GM23338 (cell line): ENCODE measurements at regions not wholly inside any gene's neighbourhood (a gene's known extent, or its start where the extent isn't known, plus 50 kb on each side); places are given as distances from the start of the nearest gene placed in this dataset.

Source experiments
- ATAC-seq: fragments of 200-7000 bp; cut with Tn5 transposase; 3 replicates; pipeline ENCODE4 v1.9.1; 2020
- DNase-seq: peaks from one replicate; pipeline ENCODE4 v3.0.0-alpha.2; 2015; ENCODE audit warnings: low spot score
- H2AFZ ChIP-seq: fragments of 200-600 bp; sonication (generic); 2 replicates; pipeline ENCODE4 v1.8.0; 2016; ENCODE audit warnings: antibody characterized with exemption, mild to moderate bottlenecking, moderate library complexity
- H3F3A ChIP-seq: fragments of 200-600 bp; sonication (generic); replicated peaks from 2 replicates; pipeline ENCODE4 v1.8.0; 2017; ENCODE audit warnings: antibody characterized with exemption, mixed run types, low read depth
- H3K27ac ChIP-seq: fragments of 200-600 bp; sonication (generic); 2 replicates; pipeline ENCODE4 v1.6.1; 2016; ENCODE audit warnings: low read depth
- H3K27me3 ChIP-seq: fragments of 200-600 bp; sonication (generic); 2 replicates; pipeline ENCODE4 v1.8.0; 2016; ENCODE audit warnings: mild to moderate bottlenecking, mixed run types, moderate library complexity; ENCODE audit not compliant: insufficient read depth
- H3K36me3 ChIP-seq: fragments of 200-600 bp; sonication (generic); 2 replicates; pipeline ENCODE4 v1.8.0; 2016; ENCODE audit warnings: mild to moderate bottlenecking; ENCODE audit not compliant: insufficient read depth
- H3K4me1 ChIP-seq: fragments of 200-600 bp; sonication (generic); 2 replicates; pipeline ENCODE4 v1.8.0; 2016; ENCODE audit warnings: mild to moderate bottlenecking, moderate library complexity; ENCODE audit not compliant: insufficient read depth
- H3K4me2 ChIP-seq: fragments of 200-600 bp; sonication (generic); 2 replicates; pipeline ENCODE4 v1.7.1; 2017; ENCODE audit warnings: mixed run types
- H3K4me3 ChIP-seq: fragments of 200-600 bp; sonication (generic); 2 replicates; pipeline ENCODE4 v1.6.1; 2016; ENCODE audit warnings: mixed run types
- H3K79me2 ChIP-seq: fragments of 200-600 bp; sonication (generic); replicated peaks from 2 replicates; pipeline ENCODE4 v1.8.0; 2017; ENCODE audit warnings: mild to moderate bottlenecking; ENCODE audit not compliant: insufficient read depth
- H3K9me2 ChIP-seq: fragments of 200-600 bp; sonication (generic); 2 replicates; pipeline ENCODE4 v1.8.0; 2017; ENCODE audit not compliant: insufficient read depth
- H4K20me1 ChIP-seq: fragments of 200-600 bp; sonication (generic); replicated peaks from 2 replicates; pipeline ENCODE4 v1.8.0; 2017; ENCODE audit warnings: mild to moderate bottlenecking; ENCODE audit not compliant: insufficient read depth
- H3K27ac Mint-ChIP-seq: 2 replicates; pipeline ENCODE4 v1.8.0; 2020; ENCODE audit warnings: inconsistent platforms, mild to moderate bottlenecking, moderate library complexity, mixed read lengths
- H3K27me3 Mint-ChIP-seq: 3 replicates; pipeline ENCODE4 v1.8.0; 2022; ENCODE audit warnings: low read depth, mild to moderate bottlenecking, moderate library complexity, mixed read lengths, inconsistent platforms; ENCODE audit not compliant: insufficient read depth, poor library complexity
- H3K36me3 Mint-ChIP-seq: 3 replicates; pipeline ENCODE4 v1.8.0; 2021; ENCODE audit warnings: low read depth, mild to moderate bottlenecking, inconsistent platforms, moderate library complexity, mixed read lengths
- H3K4me1 Mint-ChIP-seq: 3 replicates; pipeline ENCODE4 v1.8.0; 2020; ENCODE audit warnings: mild to moderate bottlenecking, inconsistent platforms, mixed read lengths
- H3K4me3 Mint-ChIP-seq: 3 replicates; pipeline ENCODE4 v1.8.0; 2021; ENCODE audit warnings: moderate library complexity, mild to moderate bottlenecking, inconsistent platforms, mixed read lengths
- H3K9me3 Mint-ChIP-seq: 3 replicates; pipeline ENCODE4 v1.8.0; 2020; ENCODE audit warnings: moderate library complexity, mild to moderate bottlenecking, inconsistent platforms, mixed read lengths
- CREB1 ChIP-seq: fragments of 250-450 bp; sonication (Bioruptor Pico); IDR thresholded peaks from 2 replicates; pipeline ENCODE4 v1.5.0; 2020; ENCODE audit warnings: low read depth, mild to moderate bottlenecking, moderate library complexity
- EZH2phosphoT487 ChIP-seq: fragments of 200-600 bp; sonication (generic); IDR thresholded peaks from one replicate; pipeline ENCODE4 v1.8.1; 2018; ENCODE audit warnings: antibody characterized with exemption; ENCODE audit not compliant: unreplicated experiment
- JUNB ChIP-seq: IDR thresholded peaks from one replicate; pipeline ENCODE4 v1.6.1; 2016; ENCODE audit warnings: antibody characterized with exemption; ENCODE audit not compliant: unreplicated experiment
- STAT1 ChIP-seq: IDR thresholded peaks from one replicate; pipeline ENCODE4 v1.6.1; 2016; ENCODE audit warnings: antibody characterized with exemption; ENCODE audit not compliant: unreplicated experiment
- ZNF114 ChIP-seq: fragments of 250-450 bp; sonication (Bioruptor Pico); IDR thresholded peaks from 2 replicates; pipeline ENCODE4 v1.5.0; 2020; ENCODE audit warnings: mild to moderate bottlenecking, moderate library complexity
- ZNF331 ChIP-seq: fragments of 250-450 bp; sonication (Bioruptor Pico); IDR thresholded peaks from 2 replicates; pipeline ENCODE4 v1.5.0; 2020; ENCODE audit warnings: low read depth, mild to moderate bottlenecking, moderate library complexity
- TF ChIP-seq, protein P1 (sequence below): IDR thresholded peaks from one replicate; pipeline ENCODE4 v1.6.1; 2018; ENCODE audit warnings: antibody characterized with exemption; ENCODE audit not compliant: unreplicated experiment
- TF ChIP-seq, protein P2 (sequence below): IDR thresholded peaks from 2 replicates; pipeline ENCODE4 v1.6.1; 2016; ENCODE audit warnings: antibody characterized with exemption
- TF ChIP-seq, protein P3 (sequence below), 2 experiments: fragments of 200-600 bp in 1 of 2; sonication (generic) in 1 of 2; conservative IDR thresholded peaks; 2 replicates each; pipeline versions ENCODE4 v1.5.1 to v1.6.1; 2016 to 2017; ENCODE audit warnings: antibody characterized with exemption in 2 of 2, low read depth in 2 of 2, mild to moderate bottlenecking in 2 of 2, moderate library complexity in 1 of 2
- TF ChIP-seq, protein P4 (sequence below): fragments of 250-450 bp; sonication (Bioruptor Pico); IDR thresholded peaks from 2 replicates; pipeline ENCODE4 v1.5.0; 2020; ENCODE audit warnings: mild to moderate bottlenecking, moderate library complexity

DNA sequence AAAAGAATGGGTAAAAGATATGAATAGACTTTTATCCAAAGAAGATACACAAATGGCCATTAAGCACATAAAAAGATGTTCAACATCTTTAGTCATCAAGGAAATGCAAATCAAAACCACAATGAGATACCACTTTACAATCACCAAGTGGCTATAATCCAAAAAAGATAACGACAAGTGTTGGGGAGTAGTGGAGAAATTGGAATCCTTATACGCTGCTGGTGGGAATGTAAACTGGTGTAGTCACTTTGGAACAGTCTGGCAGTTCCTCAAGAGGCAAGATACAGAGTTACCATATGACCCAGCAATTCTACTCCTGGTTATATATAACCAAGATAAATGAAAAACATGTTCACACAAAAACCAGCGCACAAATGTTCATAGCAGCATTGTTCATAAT, 234.9 kb downstream of the SPATA31D1 start (continued):
- TF ChIP-seq, protein P1, sequence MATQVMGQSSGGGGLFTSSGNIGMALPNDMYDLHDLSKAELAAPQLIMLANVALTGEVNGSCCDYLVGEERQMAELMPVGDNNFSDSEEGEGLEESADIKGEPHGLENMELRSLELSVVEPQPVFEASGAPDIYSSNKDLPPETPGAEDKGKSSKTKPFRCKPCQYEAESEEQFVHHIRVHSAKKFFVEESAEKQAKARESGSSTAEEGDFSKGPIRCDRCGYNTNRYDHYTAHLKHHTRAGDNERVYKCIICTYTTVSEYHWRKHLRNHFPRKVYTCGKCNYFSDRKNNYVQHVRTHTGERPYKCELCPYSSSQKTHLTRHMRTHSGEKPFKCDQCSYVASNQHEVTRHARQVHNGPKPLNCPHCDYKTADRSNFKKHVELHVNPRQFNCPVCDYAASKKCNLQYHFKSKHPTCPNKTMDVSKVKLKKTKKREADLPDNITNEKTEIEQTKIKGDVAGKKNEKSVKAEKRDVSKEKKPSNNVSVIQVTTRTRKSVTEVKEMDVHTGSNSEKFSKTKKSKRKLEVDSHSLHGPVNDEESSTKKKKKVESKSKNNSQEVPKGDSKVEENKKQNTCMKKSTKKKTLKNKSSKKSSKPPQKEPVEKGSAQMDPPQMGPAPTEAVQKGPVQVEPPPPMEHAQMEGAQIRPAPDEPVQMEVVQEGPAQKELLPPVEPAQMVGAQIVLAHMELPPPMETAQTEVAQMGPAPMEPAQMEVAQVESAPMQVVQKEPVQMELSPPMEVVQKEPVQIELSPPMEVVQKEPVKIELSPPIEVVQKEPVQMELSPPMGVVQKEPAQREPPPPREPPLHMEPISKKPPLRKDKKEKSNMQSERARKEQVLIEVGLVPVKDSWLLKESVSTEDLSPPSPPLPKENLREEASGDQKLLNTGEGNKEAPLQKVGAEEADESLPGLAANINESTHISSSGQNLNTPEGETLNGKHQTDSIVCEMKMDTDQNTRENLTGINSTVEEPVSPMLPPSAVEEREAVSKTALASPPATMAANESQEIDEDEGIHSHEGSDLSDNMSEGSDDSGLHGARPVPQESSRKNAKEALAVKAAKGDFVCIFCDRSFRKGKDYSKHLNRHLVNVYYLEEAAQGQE, result no peak
- TF ChIP-seq EZH2phosphoT487 (no peak), ZNF331 (CRISPR knock-in tag) (no peak), ZNF114 (no peak), CREB1 (CRISPR knock-in tag) (no peak), STAT1 (no peak), JUNB (no peak)
- TF ChIP-seq, protein P2, sequence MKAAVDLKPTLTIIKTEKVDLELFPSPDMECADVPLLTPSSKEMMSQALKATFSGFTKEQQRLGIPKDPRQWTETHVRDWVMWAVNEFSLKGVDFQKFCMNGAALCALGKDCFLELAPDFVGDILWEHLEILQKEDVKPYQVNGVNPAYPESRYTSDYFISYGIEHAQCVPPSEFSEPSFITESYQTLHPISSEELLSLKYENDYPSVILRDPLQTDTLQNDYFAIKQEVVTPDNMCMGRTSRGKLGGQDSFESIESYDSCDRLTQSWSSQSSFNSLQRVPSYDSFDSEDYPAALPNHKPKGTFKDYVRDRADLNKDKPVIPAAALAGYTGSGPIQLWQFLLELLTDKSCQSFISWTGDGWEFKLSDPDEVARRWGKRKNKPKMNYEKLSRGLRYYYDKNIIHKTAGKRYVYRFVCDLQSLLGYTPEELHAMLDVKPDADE, result no peak
- TF ChIP-seq, protein P3, sequence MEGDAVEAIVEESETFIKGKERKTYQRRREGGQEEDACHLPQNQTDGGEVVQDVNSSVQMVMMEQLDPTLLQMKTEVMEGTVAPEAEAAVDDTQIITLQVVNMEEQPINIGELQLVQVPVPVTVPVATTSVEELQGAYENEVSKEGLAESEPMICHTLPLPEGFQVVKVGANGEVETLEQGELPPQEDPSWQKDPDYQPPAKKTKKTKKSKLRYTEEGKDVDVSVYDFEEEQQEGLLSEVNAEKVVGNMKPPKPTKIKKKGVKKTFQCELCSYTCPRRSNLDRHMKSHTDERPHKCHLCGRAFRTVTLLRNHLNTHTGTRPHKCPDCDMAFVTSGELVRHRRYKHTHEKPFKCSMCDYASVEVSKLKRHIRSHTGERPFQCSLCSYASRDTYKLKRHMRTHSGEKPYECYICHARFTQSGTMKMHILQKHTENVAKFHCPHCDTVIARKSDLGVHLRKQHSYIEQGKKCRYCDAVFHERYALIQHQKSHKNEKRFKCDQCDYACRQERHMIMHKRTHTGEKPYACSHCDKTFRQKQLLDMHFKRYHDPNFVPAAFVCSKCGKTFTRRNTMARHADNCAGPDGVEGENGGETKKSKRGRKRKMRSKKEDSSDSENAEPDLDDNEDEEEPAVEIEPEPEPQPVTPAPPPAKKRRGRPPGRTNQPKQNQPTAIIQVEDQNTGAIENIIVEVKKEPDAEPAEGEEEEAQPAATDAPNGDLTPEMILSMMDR (conservative IDR thresholded peaks at IDR 0.05; ENCODE audit: low read depth in 2 of 2), result no peak

DNA sequence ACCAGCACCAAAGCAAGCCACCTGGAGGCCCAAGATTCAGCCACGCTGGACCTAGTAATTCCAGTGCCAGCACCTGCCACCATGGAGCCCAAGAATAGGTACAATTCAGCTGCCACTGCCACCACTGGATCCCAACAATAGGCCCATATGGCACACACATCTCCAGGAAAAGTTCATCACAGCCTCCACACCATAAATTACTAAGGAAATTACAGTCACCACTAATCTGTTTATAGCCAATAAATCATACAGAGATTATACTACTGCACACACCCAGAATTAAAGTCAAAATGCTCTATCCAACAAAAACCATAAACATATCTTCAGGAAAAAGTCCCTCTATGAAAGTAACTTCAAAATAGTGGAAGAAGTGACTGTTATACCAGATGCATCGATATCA, 242.8 kb downstream of the SPATA31D1 start:
- no peak overlapping the region for H3K27ac Mint-ChIP-seq
- TF ChIP-seq, protein P4, sequence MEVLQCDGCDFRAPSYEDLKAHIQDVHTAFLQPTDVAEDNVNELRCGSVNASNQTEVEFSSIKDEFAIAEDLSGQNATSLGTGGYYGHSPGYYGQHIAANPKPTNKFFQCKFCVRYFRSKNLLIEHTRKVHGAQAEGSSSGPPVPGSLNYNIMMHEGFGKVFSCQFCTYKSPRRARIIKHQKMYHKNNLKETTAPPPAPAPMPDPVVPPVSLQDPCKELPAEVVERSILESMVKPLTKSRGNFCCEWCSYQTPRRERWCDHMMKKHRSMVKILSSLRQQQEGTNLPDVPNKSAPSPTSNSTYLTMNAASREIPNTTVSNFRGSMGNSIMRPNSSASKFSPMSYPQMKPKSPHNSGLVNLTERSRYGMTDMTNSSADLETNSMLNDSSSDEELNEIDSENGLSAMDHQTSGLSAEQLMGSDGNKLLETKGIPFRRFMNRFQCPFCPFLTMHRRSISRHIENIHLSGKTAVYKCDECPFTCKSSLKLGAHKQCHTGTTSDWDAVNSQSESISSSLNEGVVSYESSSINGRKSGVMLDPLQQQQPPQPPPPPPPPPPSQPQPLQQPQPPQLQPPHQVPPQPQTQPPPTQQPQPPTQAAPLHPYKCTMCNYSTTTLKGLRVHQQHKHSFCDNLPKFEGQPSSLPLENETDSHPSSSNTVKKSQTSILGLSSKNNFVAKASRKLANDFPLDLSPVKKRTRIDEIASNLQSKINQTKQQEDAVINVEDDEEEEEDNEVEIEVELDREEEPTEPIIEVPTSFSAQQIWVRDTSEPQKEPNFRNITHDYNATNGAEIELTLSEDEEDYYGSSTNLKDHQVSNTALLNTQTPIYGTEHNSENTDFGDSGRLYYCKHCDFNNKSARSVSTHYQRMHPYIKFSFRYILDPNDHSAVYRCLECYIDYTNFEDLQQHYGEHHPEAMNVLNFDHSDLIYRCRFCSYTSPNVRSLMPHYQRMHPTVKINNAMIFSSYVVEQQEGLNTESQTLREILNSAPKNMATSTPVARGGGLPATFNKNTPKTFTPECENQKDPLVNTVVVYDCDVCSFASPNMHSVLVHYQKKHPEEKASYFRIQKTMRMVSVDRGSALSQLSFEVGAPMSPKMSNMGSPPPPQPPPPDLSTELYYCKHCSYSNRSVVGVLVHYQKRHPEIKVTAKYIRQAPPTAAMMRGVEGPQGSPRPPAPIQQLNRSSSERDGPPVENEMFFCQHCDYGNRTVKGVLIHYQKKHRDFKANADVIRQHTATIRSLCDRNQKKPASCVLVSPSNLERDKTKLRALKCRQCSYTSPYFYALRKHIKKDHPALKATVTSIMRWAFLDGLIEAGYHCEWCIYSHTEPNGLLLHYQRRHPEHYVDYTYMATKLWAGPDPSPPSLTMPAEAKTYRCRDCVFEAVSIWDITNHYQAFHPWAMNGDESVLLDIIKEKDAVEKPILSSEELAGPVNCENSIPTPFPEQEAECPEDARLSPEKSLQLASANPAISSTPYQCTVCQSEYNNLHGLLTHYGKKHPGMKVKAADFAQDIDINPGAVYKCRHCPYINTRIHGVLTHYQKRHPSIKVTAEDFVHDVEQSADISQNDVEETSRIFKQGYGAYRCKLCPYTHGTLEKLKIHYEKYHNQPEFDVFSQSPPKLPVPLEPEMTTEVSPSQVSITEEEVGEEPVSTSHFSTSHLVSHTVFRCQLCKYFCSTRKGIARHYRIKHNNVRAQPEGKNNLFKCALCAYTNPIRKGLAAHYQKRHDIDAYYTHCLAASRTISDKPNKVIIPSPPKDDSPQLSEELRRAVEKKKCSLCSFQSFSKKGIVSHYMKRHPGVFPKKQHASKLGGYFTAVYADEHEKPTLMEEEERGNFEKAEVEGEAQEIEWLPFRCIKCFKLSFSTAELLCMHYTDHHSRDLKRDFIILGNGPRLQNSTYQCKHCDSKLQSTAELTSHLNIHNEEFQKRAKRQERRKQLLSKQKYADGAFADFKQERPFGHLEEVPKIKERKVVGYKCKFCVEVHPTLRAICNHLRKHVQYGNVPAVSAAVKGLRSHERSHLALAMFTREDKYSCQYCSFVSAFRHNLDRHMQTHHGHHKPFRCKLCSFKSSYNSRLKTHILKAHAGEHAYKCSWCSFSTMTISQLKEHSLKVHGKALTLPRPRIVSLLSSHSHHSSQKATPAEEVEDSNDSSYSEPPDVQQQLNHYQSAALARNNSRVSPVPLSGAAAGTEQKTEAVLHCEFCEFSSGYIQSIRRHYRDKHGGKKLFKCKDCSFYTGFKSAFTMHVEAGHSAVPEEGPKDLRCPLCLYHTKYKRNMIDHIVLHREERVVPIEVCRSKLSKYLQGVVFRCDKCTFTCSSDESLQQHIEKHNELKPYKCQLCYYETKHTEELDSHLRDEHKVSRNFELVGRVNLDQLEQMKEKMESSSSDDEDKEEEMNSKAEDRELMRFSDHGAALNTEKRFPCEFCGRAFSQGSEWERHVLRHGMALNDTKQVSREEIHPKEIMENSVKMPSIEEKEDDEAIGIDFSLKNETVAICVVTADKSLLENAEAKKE (CRISPR knock-in tag), result no peak
- TF ChIP-seq STAT1 (no peak), EZH2phosphoT487 (no peak), CREB1 (CRISPR knock-in tag) (no peak)
- TF ChIP-seq, protein P3 (conservative IDR thresholded peaks at IDR 0.05; ENCODE audit: low read depth in 2 of 2), result no peak

More for the DNA sequence above, 242.8 kb downstream of the SPATA31D1 start:
- Histone ChIP-seq H3F3A (no peaks in the 10 kb centered on the region), H3K27ac (no peak overlapping the region), H3K4me2 (no peak overlapping the region), H3K9me2 (0 out of 2 replicates have a peak, but pooled peaks cover 5% of the 10 kb centered on the region), H2AFZ (no peak overlapping the region), H3K4me3 (no peak overlapping the region), H3K4me1 (peaks cover 9% of the 10 kb centered on the region), H3K27me3 (no peaks in the 10 kb centered on the region), H3K36me3 (no peaks in the 10 kb centered on the region), H4K20me1 (no peaks in the 10 kb centered on the region), H3K79me2 (no peaks in the 10 kb centered on the region)
- Mint-ChIP-seq H3K4me3 (no peak overlapping the region), H3K4me1 (peaks cover 12% of the 10 kb centered on the region), H3K36me3 (no peaks in the 10 kb centered on the region; the same call in 2 of the 3 replicates), H3K27me3 (no peaks in the 10 kb centered on the region), H3K9me3 (peaks cover 6% of the 10 kb centered on the region; the same call in 1 of the 3 replicates)
- ATAC-seq (no peak), DNase-seq (no peak)
